ENCODE measurements at regions not wholly inside any gene's neighbourhood (a gene's known extent, or its start where the extent isn't known, plus 50 kb on each side); places are given as distances from the start of the nearest gene placed in this dataset.

- no peak for DNase-seq (ENCODE audit: extremely low read depth, low read depth)
- TF ChIP-seq CTCF (IDR thresholded peaks at IDR 0.05; ENCODE audit: low read depth, low read length) = no peak
Observed at GRCh38 chr11:134951305-134951700, 539.3 kb upstream of the B3GAT1 start.

GRCh38 chr11:134950692-134951304, 538.8 kb upstream of the B3GAT1 start:
- TF ChIP-seq CTCF (IDR thresholded peaks at IDR 0.05; ENCODE audit: low read depth, low read length) = no peak
- no peak for DNase-seq (ENCODE audit: extremely low read depth, low read depth)

GRCh38 chr11:134949121-134950090, 537.4 kb upstream of the B3GAT1 start:
- no peak for TF ChIP-seq CTCF (IDR thresholded peaks at IDR 0.05; ENCODE audit: low read depth, low read length)
- DNase-seq (ENCODE audit: extremely low read depth, low read depth) = no peak

- TF ChIP-seq CTCF (IDR thresholded peaks at IDR 0.05; ENCODE audit: low read depth, low read length) = no peak
Observed at GRCh38 chr11:134947556-134947955, 535.5 kb upstream of the B3GAT1 start.

GRCh38 chr11:134945993-134946392, 534.0 kb upstream of the B3GAT1 start:
- no peak for TF ChIP-seq CTCF (IDR thresholded peaks at IDR 0.05; ENCODE audit: low read depth, low read length)
- DNase-seq (ENCODE audit: extremely low read depth, low read depth) = no peak

More at GRCh38 chr11:134947556-134947955, 535.5 kb upstream of the B3GAT1 start:
- no peak for DNase-seq (ENCODE audit: extremely low read depth, low read depth)

GRCh38 chr11:134944986-134945385, 532.9 kb upstream of the B3GAT1 start:
- no peak for DNase-seq (ENCODE audit: extremely low read depth, low read depth)
- no peak for TF ChIP-seq CTCF (IDR thresholded peaks at IDR 0.05; ENCODE audit: low read depth, low read length)

GRCh38 chr11:134944131-134944530, 532.1 kb upstream of the B3GAT1 start:
- no peak for DNase-seq (ENCODE audit: extremely low read depth, low read depth)
- TF ChIP-seq CTCF (IDR thresholded peaks at IDR 0.05; ENCODE audit: low read depth, low read length) = no peak
